ENCODE measurements at regions not wholly inside any gene's neighbourhood (a gene's known extent, or its start where the extent isn't known, plus 50 kb on each side); places are given as distances from the start of the nearest gene placed in this dataset.

DNA sequence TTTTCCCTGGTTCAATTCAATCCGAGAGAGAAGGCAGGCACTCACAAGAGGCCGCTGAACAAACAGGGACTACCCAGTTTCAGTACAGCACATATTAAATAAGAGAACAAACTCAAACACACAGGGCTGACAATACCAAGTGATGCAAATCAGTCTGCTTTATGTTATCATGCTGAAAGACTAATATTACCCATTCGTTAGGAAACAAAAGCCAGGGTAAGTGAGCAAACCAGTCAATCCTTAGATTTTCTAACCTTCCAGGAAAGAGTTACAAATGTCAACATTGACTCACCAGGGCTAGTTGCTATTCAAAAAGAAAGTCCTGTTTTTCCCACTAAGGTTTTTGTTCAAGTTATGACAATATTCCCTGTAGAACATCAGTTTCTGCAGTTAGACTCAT is 246.2 kb downstream of the C12orf42 start:
- Mint-ChIP-seq H3K36me3 (ENCODE audit: low read depth) (no peaks in the 10 kb centered on the region), H3K4me1 (peaks cover 2% of the 10 kb centered on the region), H3K27me3 (no peaks in the 10 kb centered on the region), H3K27ac (no peak overlapping the region), H3K9me3 (peaks cover 7% of the 10 kb centered on the region), H3K4me3 (no peak overlapping the region)
- POLR2A ChIA-PET: no interaction called here
- intact Hi-C loops (cut with micrococcal nuclease): no loop called here
- ATAC-seq (ENCODE audit: low read depth) (no peak), DNase-seq (no peak)
- TF ChIP-seq, protein P1, sequence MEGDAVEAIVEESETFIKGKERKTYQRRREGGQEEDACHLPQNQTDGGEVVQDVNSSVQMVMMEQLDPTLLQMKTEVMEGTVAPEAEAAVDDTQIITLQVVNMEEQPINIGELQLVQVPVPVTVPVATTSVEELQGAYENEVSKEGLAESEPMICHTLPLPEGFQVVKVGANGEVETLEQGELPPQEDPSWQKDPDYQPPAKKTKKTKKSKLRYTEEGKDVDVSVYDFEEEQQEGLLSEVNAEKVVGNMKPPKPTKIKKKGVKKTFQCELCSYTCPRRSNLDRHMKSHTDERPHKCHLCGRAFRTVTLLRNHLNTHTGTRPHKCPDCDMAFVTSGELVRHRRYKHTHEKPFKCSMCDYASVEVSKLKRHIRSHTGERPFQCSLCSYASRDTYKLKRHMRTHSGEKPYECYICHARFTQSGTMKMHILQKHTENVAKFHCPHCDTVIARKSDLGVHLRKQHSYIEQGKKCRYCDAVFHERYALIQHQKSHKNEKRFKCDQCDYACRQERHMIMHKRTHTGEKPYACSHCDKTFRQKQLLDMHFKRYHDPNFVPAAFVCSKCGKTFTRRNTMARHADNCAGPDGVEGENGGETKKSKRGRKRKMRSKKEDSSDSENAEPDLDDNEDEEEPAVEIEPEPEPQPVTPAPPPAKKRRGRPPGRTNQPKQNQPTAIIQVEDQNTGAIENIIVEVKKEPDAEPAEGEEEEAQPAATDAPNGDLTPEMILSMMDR (IDR thresholded peaks at IDR 0.05): no peak
- CTCF ChIA-PET: no interaction called here

DNA sequence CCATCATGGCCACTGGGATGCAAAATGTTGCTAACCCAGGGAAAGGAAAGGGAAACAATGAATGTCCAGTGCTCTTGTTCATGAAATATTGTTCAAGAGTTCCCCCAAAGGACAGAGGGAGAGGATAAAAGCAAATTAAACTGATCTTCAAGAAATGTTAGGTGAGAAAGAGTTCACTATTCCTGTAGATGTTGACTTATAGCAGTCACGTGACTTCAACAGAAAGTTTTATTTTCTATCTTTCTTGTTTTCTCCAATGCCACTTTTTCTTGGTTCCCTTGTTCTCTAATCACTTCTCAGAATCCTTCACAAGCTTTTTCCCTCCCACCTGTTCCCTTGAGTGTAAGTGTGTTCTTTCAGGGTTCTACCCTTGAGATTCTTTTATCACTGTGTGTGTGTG is 245.3 kb downstream of the C12orf42 start:
- CTCF ChIA-PET: no interaction called here
- DNase-seq (no peak), ATAC-seq (ENCODE audit: low read depth) (no peak)
- no peaks in the 10 kb centered on the region for H3K4me1 Mint-ChIP-seq
- peaks cover 6% of the 10 kb centered on the region for H3K9me3 Mint-ChIP-seq
- intact Hi-C loops (cut with micrococcal nuclease): no loop called here
- H3K27ac Mint-ChIP-seq: no peak overlapping the region
- no peaks in the 10 kb centered on the region for H3K36me3 Mint-ChIP-seq (ENCODE audit: low read depth)
- no peak overlapping the region for H3K4me3 Mint-ChIP-seq
- TF ChIP-seq, protein P1 (IDR thresholded peaks at IDR 0.05): no peak
- POLR2A ChIA-PET: no interaction called here
- H3K27me3 Mint-ChIP-seq: no peaks in the 10 kb centered on the region

Data from activated B cell treated with CpG ODN at 0.5 μM for 24 hours (primary cell).